GM23338 (cell line): ENCODE measurements at regions not wholly inside any gene's neighbourhood (a gene's known extent, or its start where the extent isn't known, plus 50 kb on each side); places are given as distances from the start of the nearest gene placed in this dataset.
A peak's percentile ranks its signal among the peaks of the same experiment; 100 is the strongest.
"Not testable (repeated sequence)": the region's sequence is repeated elsewhere in the genome, so short reads cannot be mapped to it uniquely, and the experiment has no call there.

ENCODE experiments used
- ATAC-seq: fragments of 200-7000 bp; cut with Tn5 transposase; 3 replicates; pipeline ENCODE4 v1.9.1; 2020
- DNase-seq: peaks from one replicate; pipeline ENCODE4 v3.0.0-alpha.2; 2015; ENCODE audit warnings: low spot score
- H2AFZ ChIP-seq: fragments of 200-600 bp; sonication (generic); 2 replicates; pipeline ENCODE4 v1.8.0; 2016; ENCODE audit warnings: antibody characterized with exemption, mild to moderate bottlenecking, moderate library complexity
- H3F3A ChIP-seq: fragments of 200-600 bp; sonication (generic); replicated peaks from 2 replicates; pipeline ENCODE4 v1.8.0; 2017; ENCODE audit warnings: antibody characterized with exemption, mixed run types, low read depth
- H3K27ac ChIP-seq: fragments of 200-600 bp; sonication (generic); 2 replicates; pipeline ENCODE4 v1.6.1; 2016; ENCODE audit warnings: low read depth
- H3K27me3 ChIP-seq: fragments of 200-600 bp; sonication (generic); 2 replicates; pipeline ENCODE4 v1.8.0; 2016; ENCODE audit warnings: mild to moderate bottlenecking, mixed run types, moderate library complexity; ENCODE audit not compliant: insufficient read depth
- H3K36me3 ChIP-seq: fragments of 200-600 bp; sonication (generic); 2 replicates; pipeline ENCODE4 v1.8.0; 2016; ENCODE audit warnings: mild to moderate bottlenecking; ENCODE audit not compliant: insufficient read depth
- H3K4me1 ChIP-seq: fragments of 200-600 bp; sonication (generic); 2 replicates; pipeline ENCODE4 v1.8.0; 2016; ENCODE audit warnings: mild to moderate bottlenecking, moderate library complexity; ENCODE audit not compliant: insufficient read depth
- H3K4me2 ChIP-seq: fragments of 200-600 bp; sonication (generic); 2 replicates; pipeline ENCODE4 v1.7.1; 2017; ENCODE audit warnings: mixed run types
- H3K4me3 ChIP-seq: fragments of 200-600 bp; sonication (generic); 2 replicates; pipeline ENCODE4 v1.6.1; 2016; ENCODE audit warnings: mixed run types
- H3K79me2 ChIP-seq: fragments of 200-600 bp; sonication (generic); replicated peaks from 2 replicates; pipeline ENCODE4 v1.8.0; 2017; ENCODE audit warnings: mild to moderate bottlenecking; ENCODE audit not compliant: insufficient read depth
- H3K9me2 ChIP-seq: fragments of 200-600 bp; sonication (generic); 2 replicates; pipeline ENCODE4 v1.8.0; 2017; ENCODE audit not compliant: insufficient read depth
- H4K20me1 ChIP-seq: fragments of 200-600 bp; sonication (generic); replicated peaks from 2 replicates; pipeline ENCODE4 v1.8.0; 2017; ENCODE audit warnings: mild to moderate bottlenecking; ENCODE audit not compliant: insufficient read depth
- H3K27ac Mint-ChIP-seq: 2 replicates; pipeline ENCODE4 v1.8.0; 2020; ENCODE audit warnings: inconsistent platforms, mild to moderate bottlenecking, moderate library complexity, mixed read lengths
- H3K27me3 Mint-ChIP-seq: 3 replicates; pipeline ENCODE4 v1.8.0; 2022; ENCODE audit warnings: low read depth, mild to moderate bottlenecking, moderate library complexity, mixed read lengths, inconsistent platforms; ENCODE audit not compliant: insufficient read depth, poor library complexity
- H3K36me3 Mint-ChIP-seq: 3 replicates; pipeline ENCODE4 v1.8.0; 2021; ENCODE audit warnings: low read depth, mild to moderate bottlenecking, inconsistent platforms, moderate library complexity, mixed read lengths
- H3K4me1 Mint-ChIP-seq: 3 replicates; pipeline ENCODE4 v1.8.0; 2020; ENCODE audit warnings: mild to moderate bottlenecking, inconsistent platforms, mixed read lengths
- H3K4me3 Mint-ChIP-seq: 3 replicates; pipeline ENCODE4 v1.8.0; 2021; ENCODE audit warnings: moderate library complexity, mild to moderate bottlenecking, inconsistent platforms, mixed read lengths
- H3K9me3 Mint-ChIP-seq: 3 replicates; pipeline ENCODE4 v1.8.0; 2020; ENCODE audit warnings: moderate library complexity, mild to moderate bottlenecking, inconsistent platforms, mixed read lengths

GRCh38 chr1:120620693-120620969 is 103.1 kb upstream of the NBPF26 start:
- not testable (repeated sequence) for H3K27me3 Mint-ChIP-seq, DNase-seq, H3F3A ChIP-seq, H2AFZ ChIP-seq, H3K27ac ChIP-seq, H3K4me2 ChIP-seq, H3K4me3 Mint-ChIP-seq, H3K27ac Mint-ChIP-seq, H3K9me2 ChIP-seq, H3K27me3 ChIP-seq, H3K4me1 ChIP-seq, H3K4me3 ChIP-seq, H3K36me3 Mint-ChIP-seq, H4K20me1 ChIP-seq, H3K79me2 ChIP-seq, H3K36me3 ChIP-seq, H3K9me3 Mint-ChIP-seq, H3K4me1 Mint-ChIP-seq
- peak; percentile 82 for ATAC-seq

DNA sequence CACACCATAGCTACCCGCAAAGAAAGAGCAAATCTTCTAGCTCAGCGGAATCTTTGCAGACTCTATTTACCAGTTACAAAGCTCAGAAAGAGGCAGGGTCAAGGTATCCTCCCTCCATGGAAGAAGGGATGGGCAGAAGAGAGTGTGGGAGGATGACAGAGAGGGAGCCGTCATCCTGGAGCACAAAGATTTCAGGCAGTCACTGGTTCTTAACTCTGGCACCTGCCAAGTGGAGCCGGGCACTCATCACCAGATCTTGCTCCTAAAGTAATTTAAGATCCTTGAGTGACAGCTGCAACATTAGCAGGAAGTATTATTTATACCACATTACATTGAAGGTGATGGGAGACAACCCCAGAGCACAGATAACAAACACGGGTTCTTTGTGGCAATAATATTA is 102.5 kb upstream of the NBPF26 start:
- DNase-seq, H3K9me3 Mint-ChIP-seq: not testable (repeated sequence)

GRCh38 chr1:120623539-120623938 is 100.2 kb upstream of the NBPF26 start:
- H3K4me1 Mint-ChIP-seq, H3K27ac Mint-ChIP-seq, H3K27me3 ChIP-seq, H4K20me1 ChIP-seq, H3F3A ChIP-seq, H3K27me3 Mint-ChIP-seq, H3K79me2 ChIP-seq, H3K4me3 ChIP-seq, H3K4me2 ChIP-seq, H3K9me3 Mint-ChIP-seq, H3K36me3 Mint-ChIP-seq, H3K36me3 ChIP-seq, ATAC-seq, H3K27ac ChIP-seq, H3K4me3 Mint-ChIP-seq, DNase-seq, H2AFZ ChIP-seq, H3K4me1 ChIP-seq, H3K9me2 ChIP-seq: not testable (repeated sequence)

More for the DNA sequence above, 102.5 kb upstream of the NBPF26 start:
- not testable (repeated sequence) for H3K27me3 Mint-ChIP-seq, H3K79me2 ChIP-seq, H2AFZ ChIP-seq, H3K4me1 ChIP-seq, H3K4me2 ChIP-seq, H3K36me3 ChIP-seq, H3K4me3 Mint-ChIP-seq, H3K27ac Mint-ChIP-seq, H3K9me2 ChIP-seq, H3F3A ChIP-seq, H3K4me3 ChIP-seq, H3K27ac ChIP-seq, H3K4me1 Mint-ChIP-seq, H4K20me1 ChIP-seq, ATAC-seq, H3K27me3 ChIP-seq, H3K36me3 Mint-ChIP-seq

- not testable (repeated sequence) for H4K20me1 ChIP-seq, H3K27me3 ChIP-seq, H3K4me3 Mint-ChIP-seq, H3K4me2 ChIP-seq, H3K9me2 ChIP-seq, H3K79me2 ChIP-seq, H3K4me1 ChIP-seq, H3F3A ChIP-seq, H3K27me3 Mint-ChIP-seq, H3K36me3 ChIP-seq, H3K9me3 Mint-ChIP-seq, DNase-seq, H3K4me3 ChIP-seq, H3K27ac ChIP-seq, H2AFZ ChIP-seq, H3K4me1 Mint-ChIP-seq, ATAC-seq, H3K36me3 Mint-ChIP-seq, H3K27ac Mint-ChIP-seq
Observed at GRCh38 chr1:120624565-120625064, 99.1 kb upstream of the NBPF26 start.

DNA sequence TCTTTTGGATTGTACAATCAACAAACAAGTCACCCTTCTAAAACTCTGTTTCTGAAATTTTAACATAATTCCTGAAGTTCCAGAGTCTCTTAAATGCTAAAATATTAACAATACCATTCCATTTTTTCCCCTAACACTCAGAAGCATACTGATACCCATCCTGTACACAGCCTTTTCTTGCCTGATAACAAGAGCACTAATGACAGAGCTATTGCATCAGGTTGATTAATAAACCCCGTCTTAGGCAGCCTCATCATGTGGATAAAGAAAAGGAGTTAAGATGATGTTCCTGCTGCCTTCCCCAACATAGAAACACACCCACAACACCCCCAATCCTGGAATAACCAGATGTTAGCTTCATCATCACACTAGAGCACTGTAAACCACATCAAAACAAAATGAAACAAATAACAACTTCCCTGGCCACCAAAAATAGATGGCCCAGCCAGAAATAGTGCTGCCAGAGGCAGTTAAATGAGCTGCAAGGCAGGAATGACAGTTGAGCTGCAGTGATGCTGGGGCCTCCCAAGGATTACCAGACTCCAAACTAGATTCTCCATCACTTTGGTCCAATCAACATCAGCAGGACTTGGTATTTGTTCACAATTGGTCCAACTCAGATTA is 93.8 kb upstream of the NBPF26 start:
- H3K9me2 ChIP-seq, H3F3A ChIP-seq, H3K4me3 Mint-ChIP-seq, H3K27ac ChIP-seq, H3K4me1 ChIP-seq, H3K4me3 ChIP-seq, ATAC-seq, H3K4me2 ChIP-seq, H3K27me3 ChIP-seq, H4K20me1 ChIP-seq, H3K36me3 ChIP-seq, H3K27me3 Mint-ChIP-seq, H3K36me3 Mint-ChIP-seq, H3K9me3 Mint-ChIP-seq, H3K79me2 ChIP-seq, H3K4me1 Mint-ChIP-seq, DNase-seq, H2AFZ ChIP-seq, H3K27ac Mint-ChIP-seq: not testable (repeated sequence)

- H3K9me3 Mint-ChIP-seq, ATAC-seq: not testable (repeated sequence)
Observed at GRCh38 chr1:120634816-120635806, 88.6 kb upstream of the NBPF26 start.

More at GRCh38 chr1:120634816-120635806, 88.6 kb upstream of the NBPF26 start:
- H3K27me3 Mint-ChIP-seq, H3K4me1 ChIP-seq, H3K4me3 ChIP-seq, H3K27me3 ChIP-seq, H3K79me2 ChIP-seq, H3K27ac Mint-ChIP-seq, H3K36me3 ChIP-seq, H3K4me3 Mint-ChIP-seq, H3K4me1 Mint-ChIP-seq, DNase-seq, H3K4me2 ChIP-seq, H4K20me1 ChIP-seq, H3K36me3 Mint-ChIP-seq, H3K27ac ChIP-seq, H3K9me2 ChIP-seq, H2AFZ ChIP-seq, H3F3A ChIP-seq: not testable (repeated sequence)
